Left lung (tissue), 4 donors: ENCODE measurements at regions not wholly inside any gene's neighbourhood (a gene's known extent, or its start where the extent isn't known, plus 50 kb on each side); places are given as distances from the start of the nearest gene placed in this dataset.

ENCODE experiments used
- ATAC-seq: fragments of 200-7000 bp; cut with Tn5 transposase; one replicate; pipeline ENCODE4 v1.9.1; 2020; ENCODE audit warnings: moderate library complexity
- DNase-seq, 4 donors: peaks; one replicate each; pipeline ENCODE4 v3.0.0-alpha.2; 2013 to 2020
- H3K27ac ChIP-seq, 2 donors: fragments of 200-600 bp; sonication (generic) in 1 of 2; one replicate each; pipeline versions ENCODE4 v1.5.0 to v1.8.0; 2020 to 2021
- H3K27me3 ChIP-seq, 2 donors: fragments of 200-600 bp; sonication (generic) in 1 of 2; one replicate each; pipeline versions ENCODE4 v1.5.0 to v1.8.0; 2020 to 2021
- H3K36me3 ChIP-seq, 2 donors: fragments of 200-600 bp; sonication (generic) in 1 of 2; one replicate each; pipeline versions ENCODE4 v1.5.0 to v1.8.0; 2020 to 2021
- H3K4me1 ChIP-seq, 2 donors: fragments of 200-600 bp; one replicate each; pipeline ENCODE4 v1.8.0; 2021
- H3K4me3 ChIP-seq, 2 donors: fragments of 200-600 bp; sonication (generic) in 1 of 2; one replicate each; pipeline versions ENCODE4 v1.5.0 to v1.8.0; 2020 to 2021; ENCODE audit warnings: mild to moderate bottlenecking in 1 of 2
- H3K9me3 ChIP-seq, 2 donors: fragments of 200-600 bp; sonication (generic) in 1 of 2; one replicate each; pipeline versions ENCODE4 v1.5.0 to v1.8.0; 2020 to 2021
- intact Hi-C, 2 donors: fragments of 100-400 bp; cut with DNase I; formaldehyde crosslinking; loops; one replicate each; pipeline versions ENCODE4 v1.11.2 to v1.14.2; 2022
- TF ChIP-seq, protein P1 (sequence below), 2 donors: fragments of 200-600 bp; sonication (generic) in 1 of 2; IDR thresholded peaks; one replicate each; pipeline versions ENCODE4 v1.5.0 to v1.8.0; 2021; ENCODE audit warnings: antibody characterized with exemption in 2 of 2
- donor health status: DM: no; HTN: yes; CAD: no.
- donor health status: DM: no; HTN: no; CAD: no.

DNA sequence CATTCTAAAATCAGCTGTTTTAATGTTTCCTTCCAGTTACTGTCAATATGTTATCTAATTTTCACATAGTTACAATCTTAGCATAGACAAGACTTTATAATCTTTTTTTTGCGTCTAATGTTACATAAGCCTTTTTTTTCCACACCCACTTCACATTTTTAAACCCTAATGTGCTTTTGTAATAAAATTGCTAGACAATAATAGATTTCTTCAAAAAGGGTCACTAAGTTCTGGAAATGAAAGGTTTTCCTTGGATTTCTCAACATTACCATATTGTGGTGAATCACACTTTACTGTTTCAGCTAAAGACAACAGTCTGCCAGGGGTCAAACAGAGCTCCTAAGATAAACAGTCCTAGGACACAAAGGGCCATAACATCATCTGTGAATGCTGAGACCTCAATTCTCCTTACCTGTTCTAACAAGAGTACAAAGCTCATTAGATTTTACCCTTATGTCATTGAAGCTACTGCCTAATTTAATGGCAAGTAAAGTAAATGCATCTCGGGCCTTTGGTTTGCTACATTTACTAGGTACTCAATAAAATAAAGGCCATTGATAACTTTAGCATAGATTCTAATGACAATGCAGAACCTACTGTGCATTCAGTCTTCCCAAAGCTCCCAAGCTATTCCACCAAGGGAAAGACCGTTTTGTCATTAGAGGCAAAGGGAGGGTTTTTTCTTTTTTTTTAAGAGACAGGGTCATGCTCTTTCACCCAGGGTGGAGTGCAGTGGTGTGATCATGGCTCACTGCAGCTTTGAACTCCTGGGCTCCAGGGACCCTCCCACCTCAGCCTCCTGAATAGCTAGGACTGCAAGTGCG, 111.2 kb upstream of the SLC38A2 start:
- peak; percentile 22 for ATAC-seq
- Histone ChIP-seq H3K27me3 (no peaks in the 10 kb centered on the region), H3K4me3 (no peak overlapping the region), H3K4me1 (peaks cover 0 to 28% of the 10 kb centered on the region in 2 donors), H3K36me3 (no peaks in the 10 kb centered on the region), H3K27ac (no peak overlapping the region), H3K9me3 (no peaks in the 10 kb centered on the region)
- DNase-seq: no peak
- TF ChIP-seq, protein P1, sequence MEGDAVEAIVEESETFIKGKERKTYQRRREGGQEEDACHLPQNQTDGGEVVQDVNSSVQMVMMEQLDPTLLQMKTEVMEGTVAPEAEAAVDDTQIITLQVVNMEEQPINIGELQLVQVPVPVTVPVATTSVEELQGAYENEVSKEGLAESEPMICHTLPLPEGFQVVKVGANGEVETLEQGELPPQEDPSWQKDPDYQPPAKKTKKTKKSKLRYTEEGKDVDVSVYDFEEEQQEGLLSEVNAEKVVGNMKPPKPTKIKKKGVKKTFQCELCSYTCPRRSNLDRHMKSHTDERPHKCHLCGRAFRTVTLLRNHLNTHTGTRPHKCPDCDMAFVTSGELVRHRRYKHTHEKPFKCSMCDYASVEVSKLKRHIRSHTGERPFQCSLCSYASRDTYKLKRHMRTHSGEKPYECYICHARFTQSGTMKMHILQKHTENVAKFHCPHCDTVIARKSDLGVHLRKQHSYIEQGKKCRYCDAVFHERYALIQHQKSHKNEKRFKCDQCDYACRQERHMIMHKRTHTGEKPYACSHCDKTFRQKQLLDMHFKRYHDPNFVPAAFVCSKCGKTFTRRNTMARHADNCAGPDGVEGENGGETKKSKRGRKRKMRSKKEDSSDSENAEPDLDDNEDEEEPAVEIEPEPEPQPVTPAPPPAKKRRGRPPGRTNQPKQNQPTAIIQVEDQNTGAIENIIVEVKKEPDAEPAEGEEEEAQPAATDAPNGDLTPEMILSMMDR (IDR thresholded peaks at IDR 0.05): no peak
- intact Hi-C loops: no loop called here

DNA sequence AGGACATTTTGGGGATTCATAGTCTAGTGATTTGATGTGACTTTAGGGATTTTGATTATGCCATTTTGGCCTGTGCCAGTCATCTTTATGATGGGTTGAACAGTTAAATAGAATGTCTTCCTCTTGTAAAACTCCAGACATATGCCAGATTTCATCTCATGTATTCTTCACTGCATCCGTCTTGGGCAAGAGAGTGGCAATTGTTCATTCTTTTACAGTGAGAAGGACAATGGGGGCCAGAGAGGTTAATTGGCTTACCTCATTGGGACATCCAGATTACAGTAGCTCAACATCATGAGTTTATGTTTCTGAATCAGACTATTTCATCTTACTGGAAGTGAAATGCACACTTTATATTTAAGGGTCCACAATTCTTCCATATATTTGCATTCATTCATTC, 108.2 kb upstream of the SLC38A2 start:
- Histone ChIP-seq H3K27me3 (no peaks in the 10 kb centered on the region), H3K27ac (no peak overlapping the region), H3K36me3 (no peaks in the 10 kb centered on the region), H3K4me1 (peaks cover 0 to 17% of the 10 kb centered on the region in 2 donors), H3K4me3 (no peak overlapping the region), H3K9me3 (no peaks in the 10 kb centered on the region)
- no peak for ATAC-seq
- intact Hi-C loops: no loop called here
- no peak for DNase-seq
- TF ChIP-seq, protein P1 (IDR thresholded peaks at IDR 0.05): no peak

DNA sequence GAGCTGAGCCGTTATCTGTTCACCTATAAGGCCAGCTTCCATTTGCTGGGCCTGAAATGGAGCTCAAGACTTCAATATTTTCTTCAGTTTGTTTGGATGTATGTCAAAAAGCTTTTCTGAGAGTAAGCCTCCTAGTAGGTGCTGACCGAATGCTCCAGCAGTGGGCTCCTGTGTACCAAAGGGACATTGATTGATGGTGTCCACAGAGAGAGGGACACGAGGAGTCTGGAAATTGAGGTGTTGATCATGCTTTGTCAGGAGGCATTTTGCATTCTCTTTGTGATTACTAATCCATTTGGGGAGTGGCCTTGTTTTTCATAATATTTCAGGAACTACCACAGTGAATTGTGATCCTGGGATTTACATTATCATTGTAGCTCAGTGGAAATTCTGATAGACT, 107.7 kb upstream of the SLC38A2 start:
- H3K4me3 ChIP-seq: no peak overlapping the region
- intact Hi-C loops: no loop called here
- H3K4me1 ChIP-seq: peaks cover 0 to 17% of the 10 kb centered on the region in 2 donors
- H3K27me3 ChIP-seq: no peaks in the 10 kb centered on the region
- no peak for ATAC-seq
- H3K36me3 ChIP-seq: no peaks in the 10 kb centered on the region
- DNase-seq: no peak
- no peak overlapping the region for H3K27ac ChIP-seq
- no peaks in the 10 kb centered on the region for H3K9me3 ChIP-seq
- TF ChIP-seq, protein P1 (IDR thresholded peaks at IDR 0.05): no peak

DNA sequence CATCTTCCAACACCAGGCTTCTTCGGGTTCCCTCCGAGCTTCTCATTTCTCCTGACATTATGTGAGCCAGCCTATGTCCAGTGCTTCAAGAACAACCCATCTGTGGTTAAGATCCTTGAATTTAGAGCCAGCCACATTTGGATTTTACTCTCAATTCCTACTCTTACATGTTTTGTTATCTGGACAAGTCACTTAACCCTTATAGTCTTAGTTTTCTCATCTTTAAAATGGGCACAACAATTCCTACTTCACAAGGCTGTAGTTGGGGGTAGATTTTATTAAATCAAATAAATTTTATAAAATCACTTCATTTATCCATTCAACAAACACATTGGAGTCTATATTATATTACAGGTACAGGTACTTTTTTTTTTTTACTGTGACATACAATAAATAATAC, 105.5 kb upstream of the SLC38A2 start:
- no peak for ATAC-seq
- DNase-seq: no peak
- Histone ChIP-seq H3K27ac (no peak overlapping the region), H3K36me3 (no peaks in the 10 kb centered on the region), H3K4me3 (no peak overlapping the region), H3K4me1 (peaks cover 11 to 20% of the 10 kb centered on the region in 2 donors), H3K27me3 (no peaks in the 10 kb centered on the region), H3K9me3 (no peaks in the 10 kb centered on the region)
- TF ChIP-seq, protein P1 (IDR thresholded peaks at IDR 0.05): no peak
- intact Hi-C loops: no loop called here

DNA sequence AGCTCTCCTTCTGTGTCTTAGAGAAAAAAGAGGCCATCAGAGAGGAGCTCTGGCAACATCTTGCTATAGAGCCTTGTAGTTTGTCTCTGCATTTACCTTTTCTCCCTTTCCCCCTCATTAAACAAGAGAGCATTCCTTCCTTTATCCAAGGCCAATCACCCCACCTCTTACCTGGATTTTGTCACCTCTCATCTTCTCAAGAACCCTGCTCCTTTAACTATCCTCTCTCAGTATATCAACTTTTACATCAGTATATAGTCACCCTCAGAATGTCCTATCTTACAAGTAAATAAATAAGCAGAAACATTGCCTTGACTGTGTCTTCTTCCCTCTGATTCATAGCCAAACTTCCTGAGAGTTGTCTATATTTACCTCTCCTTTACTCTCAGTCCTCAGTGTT, 105.0 kb upstream of the SLC38A2 start:
- ATAC-seq (no peak), DNase-seq (no peak)
- TF ChIP-seq, protein P1 (IDR thresholded peaks at IDR 0.05): no peak
- Histone ChIP-seq H3K4me3 (no peak overlapping the region), H3K9me3 (no peaks in the 10 kb centered on the region), H3K27ac (no peak overlapping the region), H3K4me1 (peaks cover 17 to 25% of the 10 kb centered on the region in 2 donors), H3K27me3 (no peaks in the 10 kb centered on the region), H3K36me3 (no peaks in the 10 kb centered on the region)
- intact Hi-C loops: no loop called here
